ENCODE measurements at regions not wholly inside any gene's neighbourhood (a gene's known extent, or its start where the extent isn't known, plus 50 kb on each side); places are given as distances from the start of the nearest gene placed in this dataset.

DNA sequence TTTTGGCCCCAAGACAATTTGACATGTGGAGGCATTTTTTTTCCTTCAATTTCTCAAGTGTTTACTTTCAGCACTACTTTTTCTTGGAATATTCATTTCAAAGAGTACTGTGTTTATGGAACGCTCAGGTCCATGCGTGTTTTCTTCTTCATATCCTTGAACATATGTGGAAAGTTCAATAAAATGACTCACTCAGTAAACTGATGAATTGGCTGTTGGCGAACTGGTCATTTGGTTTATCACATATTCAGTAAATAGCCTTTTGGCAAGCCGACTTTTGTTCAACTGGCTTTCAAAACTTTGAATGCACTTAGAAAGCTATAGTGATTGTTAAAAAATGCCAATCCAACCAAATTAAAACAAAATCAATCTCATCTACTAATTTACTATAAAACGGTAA, 964.6 kb upstream of the SLC35B3 start:
- no peak overlapping the region for H3K4me3 ChIP-seq (replicated peaks in 1 of 3; ENCODE audit: low read depth in 2 of 3, low read length in 3 of 3)
- TF ChIP-seq, protein P1, sequence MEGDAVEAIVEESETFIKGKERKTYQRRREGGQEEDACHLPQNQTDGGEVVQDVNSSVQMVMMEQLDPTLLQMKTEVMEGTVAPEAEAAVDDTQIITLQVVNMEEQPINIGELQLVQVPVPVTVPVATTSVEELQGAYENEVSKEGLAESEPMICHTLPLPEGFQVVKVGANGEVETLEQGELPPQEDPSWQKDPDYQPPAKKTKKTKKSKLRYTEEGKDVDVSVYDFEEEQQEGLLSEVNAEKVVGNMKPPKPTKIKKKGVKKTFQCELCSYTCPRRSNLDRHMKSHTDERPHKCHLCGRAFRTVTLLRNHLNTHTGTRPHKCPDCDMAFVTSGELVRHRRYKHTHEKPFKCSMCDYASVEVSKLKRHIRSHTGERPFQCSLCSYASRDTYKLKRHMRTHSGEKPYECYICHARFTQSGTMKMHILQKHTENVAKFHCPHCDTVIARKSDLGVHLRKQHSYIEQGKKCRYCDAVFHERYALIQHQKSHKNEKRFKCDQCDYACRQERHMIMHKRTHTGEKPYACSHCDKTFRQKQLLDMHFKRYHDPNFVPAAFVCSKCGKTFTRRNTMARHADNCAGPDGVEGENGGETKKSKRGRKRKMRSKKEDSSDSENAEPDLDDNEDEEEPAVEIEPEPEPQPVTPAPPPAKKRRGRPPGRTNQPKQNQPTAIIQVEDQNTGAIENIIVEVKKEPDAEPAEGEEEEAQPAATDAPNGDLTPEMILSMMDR (IDR thresholded peaks at IDR 0.05), result no peak
- no peaks in the 10 kb centered on the region for H3K36me3 ChIP-seq (replicated peaks in 1 of 2; ENCODE audit: control insufficient read depth in 1 of 2, insufficient read depth in 2 of 2, low read length in 2 of 2)
- H3K27me3 Mint-ChIP-seq (ENCODE audit: low read depth in 3 of 3), result peaks cover 3 to 19% (median 10%) of the 10 kb centered on the region in 3 donors
- H3K36me3 Mint-ChIP-seq, result no peaks in the 10 kb centered on the region
- no peaks in the 10 kb centered on the region for H3K4me1 ChIP-seq (ENCODE audit: control insufficient read depth in 1 of 2, insufficient read depth in 2 of 2, low read length in 2 of 2)
- no peak for DNase-seq
- H3K27me3 ChIP-seq (ENCODE audit: control insufficient read depth in 2 of 2, insufficient read depth in 2 of 2, low read length in 2 of 2), result peaks cover 0 to 8% of the 10 kb centered on the region in 2 donors
- H3K4me3 Mint-ChIP-seq, result no peak overlapping the region
- intact Hi-C loops (cut with micrococcal nuclease), result no loop called here
- H3K9me3 Mint-ChIP-seq, result peaks cover 3 to 18% (median 5%) of the 10 kb centered on the region in 7 donors
- no peak overlapping the region for H2AFZ ChIP-seq (ENCODE audit: insufficient read depth, low read depth, low read length, poor library complexity, severe bottlenecking)
- no peaks in the 10 kb centered on the region for H3K79me2 ChIP-seq (ENCODE audit: insufficient read depth, low read length)
- H3K9ac ChIP-seq (ENCODE audit: insufficient read depth, low read length, poor library complexity, severe bottlenecking), result no peak overlapping the region
- WGBS (ENCODE audit: insufficient coverage), result no CpG with 5 or more reads among the region's 5 CpGs
- H3K27ac ChIP-seq (ENCODE audit: low read depth in 1 of 2, low read length in 2 of 2), result no peak overlapping the region
- H3K9me3 ChIP-seq (replicated peaks in 1 of 2; ENCODE audit: control insufficient read depth in 1 of 2, insufficient read depth in 1 of 2, low read length in 2 of 2), result peaks cover 0 to 4% of the 10 kb centered on the region in 2 donors
- no peaks in the 10 kb centered on the region for H4K20me1 ChIP-seq (ENCODE audit: insufficient read depth, low read length)
- H3K4me2 ChIP-seq (replicated peaks; ENCODE audit: extremely low read depth, low read length, poor library complexity, severe bottlenecking), result no peak overlapping the region
- H3K27ac Mint-ChIP-seq, result no peak overlapping the region
- no peaks in the 10 kb centered on the region for H3K4me1 Mint-ChIP-seq

DNA sequence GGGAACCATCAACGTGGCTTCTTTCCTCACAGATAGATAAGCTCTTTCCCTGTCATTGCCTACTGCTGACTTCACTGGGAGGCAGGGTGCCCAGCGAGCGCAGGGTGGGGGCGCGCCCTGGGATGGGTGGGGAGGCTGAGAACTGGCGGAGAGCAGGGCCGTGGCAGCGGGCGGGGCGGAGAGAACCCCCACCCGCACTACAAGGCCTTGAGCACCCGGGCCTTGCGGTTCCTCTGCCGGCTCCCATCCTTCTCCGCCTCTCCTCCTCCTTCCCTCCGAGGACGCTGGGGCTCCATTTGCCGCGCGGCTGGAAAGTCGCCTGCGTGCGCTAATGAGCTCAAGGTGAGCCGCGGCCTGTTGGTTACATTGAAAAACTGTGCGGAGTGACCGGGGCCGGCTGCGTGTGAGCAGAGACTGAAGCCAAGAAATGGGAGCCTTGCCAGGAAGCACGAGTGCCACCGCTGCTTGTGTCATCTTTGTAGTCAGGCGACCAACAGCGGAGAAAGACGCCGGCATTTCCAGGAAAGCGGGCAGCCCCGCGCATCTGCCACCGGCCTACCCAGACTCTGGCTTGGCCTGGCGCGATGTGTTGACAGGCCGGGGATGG, 963.5 kb upstream of the SLC35B3 start:
- Mint-ChIP-seq H3K27ac (no peak overlapping the region), H3K36me3 (no peaks in the 10 kb centered on the region), H3K9me3 (peaks cover 3 to 17% (median 7%) of the 10 kb centered on the region in 7 donors), H3K27me3 (ENCODE audit: low read depth in 3 of 3) (peaks cover 3 to 19% (median 10%) of the 10 kb centered on the region in 3 donors), H3K4me3 (peak overlapping the region in 1 of 2 donors; percentile 78), H3K4me1 (no peaks in the 10 kb centered on the region)
- no peak overlapping the region for H3K27ac ChIP-seq (ENCODE audit: low read depth in 1 of 2, low read length in 2 of 2)
- H3K4me1 ChIP-seq (ENCODE audit: control insufficient read depth in 1 of 2, insufficient read depth in 2 of 2, low read length in 2 of 2), result no peaks in the 10 kb centered on the region
- no peak overlapping the region for H3K9ac ChIP-seq (ENCODE audit: insufficient read depth, low read length, poor library complexity, severe bottlenecking)
- H3K36me3 ChIP-seq (replicated peaks in 1 of 2; ENCODE audit: control insufficient read depth in 1 of 2, insufficient read depth in 2 of 2, low read length in 2 of 2), result no peaks in the 10 kb centered on the region
- WGBS (ENCODE audit: insufficient coverage), result 18% methylated on average over 32 of the region's 42 CpGs
- no peak overlapping the region for H3K4me3 ChIP-seq (replicated peaks in 1 of 3; ENCODE audit: low read depth in 2 of 3, low read length in 3 of 3)
- no peak for DNase-seq
- no peak overlapping the region for H3K4me2 ChIP-seq (replicated peaks; ENCODE audit: extremely low read depth, low read length, poor library complexity, severe bottlenecking)
- intact Hi-C loops (cut with micrococcal nuclease), result no loop called here
- no peaks in the 10 kb centered on the region for H4K20me1 ChIP-seq (ENCODE audit: insufficient read depth, low read length)
- H3K27me3 ChIP-seq (ENCODE audit: control insufficient read depth in 2 of 2, insufficient read depth in 2 of 2, low read length in 2 of 2), result peaks cover 0 to 8% of the 10 kb centered on the region in 2 donors
- H3K79me2 ChIP-seq (ENCODE audit: insufficient read depth, low read length), result no peaks in the 10 kb centered on the region
- H3K9me3 ChIP-seq (replicated peaks in 1 of 2; ENCODE audit: control insufficient read depth in 1 of 2, insufficient read depth in 1 of 2, low read length in 2 of 2), result peaks cover 0 to 4% of the 10 kb centered on the region in 2 donors
- TF ChIP-seq, protein P1 (IDR thresholded peaks at IDR 0.05), result no peak
- H2AFZ ChIP-seq (ENCODE audit: insufficient read depth, low read depth, low read length, poor library complexity, severe bottlenecking), result no peak overlapping the region
